ENCODE measurements at regions not wholly inside any gene's neighbourhood (a gene's known extent, or its start where the extent isn't known, plus 50 kb on each side); places are given as distances from the start of the nearest gene placed in this dataset.

DNA sequence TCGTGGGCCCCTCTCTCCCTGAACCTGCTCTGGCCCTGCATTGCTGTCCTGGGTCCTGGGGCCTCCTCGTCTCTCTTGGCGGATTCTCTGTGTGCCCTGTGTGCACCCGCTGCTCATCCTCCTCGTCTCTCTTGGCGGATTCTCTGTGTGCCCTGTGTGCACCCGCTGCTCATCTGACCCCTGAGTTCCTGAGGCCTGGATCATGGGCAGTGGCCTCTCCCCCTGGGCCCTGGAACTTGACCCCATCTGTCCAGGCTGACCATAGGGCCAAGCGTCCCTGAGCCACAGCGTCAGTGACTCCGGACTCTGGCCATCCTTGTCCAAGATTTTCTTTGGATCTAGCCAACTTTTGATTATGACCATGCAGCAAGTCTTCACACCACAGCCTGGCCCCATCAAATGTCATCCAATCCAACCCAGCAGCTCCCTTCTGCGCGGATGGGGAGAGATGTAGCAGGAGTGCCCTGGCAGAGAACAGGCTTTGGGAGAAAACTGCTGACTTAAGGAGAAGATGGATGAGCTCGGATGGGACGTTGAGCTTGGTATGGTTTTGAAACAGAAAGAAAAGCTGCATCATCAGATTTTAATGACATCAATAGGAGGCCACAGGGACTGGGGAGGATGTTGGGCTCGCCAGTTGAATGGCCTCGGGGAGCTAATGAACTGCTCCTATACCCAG is 455.1 kb upstream of the HS6ST1 start:
- no peak for DNase-seq

DNA sequence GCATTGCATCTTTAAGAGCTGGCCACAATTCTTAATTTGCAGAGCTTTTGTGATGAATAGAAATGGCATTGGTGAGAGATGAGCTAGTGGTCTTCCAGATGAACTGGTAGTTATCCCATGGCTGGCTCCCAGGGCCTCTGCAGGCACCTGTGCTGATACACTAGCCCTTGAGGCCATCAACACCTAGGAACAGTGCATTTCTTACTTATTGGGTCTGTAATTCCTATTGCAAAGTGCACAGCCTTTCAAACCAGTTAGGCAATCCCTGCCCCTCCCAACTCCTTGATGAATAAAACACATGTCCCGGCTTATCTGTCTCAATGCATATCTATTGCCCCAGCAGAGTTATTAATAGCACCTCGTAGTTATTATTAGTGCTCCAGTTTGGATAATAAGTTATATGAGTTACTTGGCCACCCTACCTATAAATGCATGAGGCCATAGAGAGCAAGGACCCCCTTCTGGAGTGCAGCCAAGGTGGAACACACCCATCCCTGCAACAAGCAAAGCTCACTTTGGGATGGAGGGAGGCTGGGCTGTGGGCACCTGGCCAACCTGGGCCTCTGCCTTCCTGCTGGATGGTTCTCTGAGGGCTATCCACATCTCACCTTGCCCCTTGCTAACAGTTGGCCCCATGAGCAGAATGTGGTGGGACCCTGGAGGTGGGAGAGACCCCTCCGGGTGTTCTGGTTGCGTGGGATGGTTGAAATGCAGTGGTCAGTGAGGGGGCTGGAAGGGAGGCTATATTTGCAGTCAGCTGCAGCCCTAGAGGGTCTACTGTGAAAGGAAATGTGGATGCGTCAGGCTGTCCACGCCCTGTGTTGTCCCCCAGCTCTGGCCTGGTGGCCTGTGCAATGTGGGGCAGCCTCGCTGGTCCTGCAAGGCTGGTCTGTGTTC is 455.9 kb upstream of the HS6ST1 start:
- DNase-seq: no peak

DNA sequence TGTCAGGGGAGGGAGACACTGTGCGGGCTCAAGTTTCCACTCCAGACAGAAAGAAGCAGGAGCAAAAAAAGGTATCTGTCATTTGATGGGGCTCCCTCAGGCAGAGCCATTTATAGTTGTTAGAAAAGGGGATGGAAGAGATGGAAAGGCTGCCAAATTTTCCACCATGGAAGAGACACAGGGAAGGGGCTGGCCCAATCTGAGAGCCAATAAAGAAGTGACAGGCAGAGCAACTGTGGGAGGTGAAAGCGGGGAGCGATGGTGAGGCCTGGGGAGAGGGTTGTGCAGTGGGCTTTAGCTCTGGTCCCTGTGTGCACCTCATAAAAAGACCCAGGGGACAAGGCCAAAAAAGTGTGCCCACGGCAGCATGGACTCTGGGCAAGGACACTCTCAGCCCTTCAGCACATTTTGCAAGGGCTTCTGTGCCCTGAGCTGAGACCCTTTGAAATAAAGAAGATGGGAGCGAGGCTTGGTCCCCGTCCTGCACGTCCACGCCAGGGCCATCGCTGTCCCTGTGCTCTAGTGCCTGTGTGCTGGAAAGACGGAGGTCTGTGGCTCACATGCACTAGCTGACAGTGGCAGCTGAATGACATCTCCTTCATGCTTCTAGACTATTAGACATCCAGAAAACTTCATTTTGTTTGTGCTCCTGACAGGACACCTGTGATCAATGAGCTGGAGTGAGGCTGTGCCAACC is 456.7 kb upstream of the HS6ST1 start:
- no peak for DNase-seq

DNA sequence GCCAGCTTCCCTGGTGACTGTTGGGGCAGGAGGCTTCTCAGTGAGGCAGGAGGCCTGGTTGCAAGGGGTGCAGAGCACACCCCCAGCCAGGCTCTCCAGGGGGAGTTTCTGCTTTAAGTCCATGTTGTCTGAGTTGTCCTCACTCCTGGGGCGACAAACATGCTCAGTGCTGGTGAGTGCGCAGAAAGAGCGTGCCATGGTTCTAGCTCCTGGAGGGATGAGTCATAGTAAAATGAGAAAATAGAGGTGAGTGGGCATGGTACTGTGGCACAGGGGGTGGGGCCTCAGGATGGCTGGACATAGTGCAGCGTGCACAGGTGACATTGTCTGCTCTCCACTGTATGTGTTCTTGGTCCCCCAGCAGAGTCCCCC is 457.2 kb upstream of the HS6ST1 start:
- DNase-seq: no peak

DNA sequence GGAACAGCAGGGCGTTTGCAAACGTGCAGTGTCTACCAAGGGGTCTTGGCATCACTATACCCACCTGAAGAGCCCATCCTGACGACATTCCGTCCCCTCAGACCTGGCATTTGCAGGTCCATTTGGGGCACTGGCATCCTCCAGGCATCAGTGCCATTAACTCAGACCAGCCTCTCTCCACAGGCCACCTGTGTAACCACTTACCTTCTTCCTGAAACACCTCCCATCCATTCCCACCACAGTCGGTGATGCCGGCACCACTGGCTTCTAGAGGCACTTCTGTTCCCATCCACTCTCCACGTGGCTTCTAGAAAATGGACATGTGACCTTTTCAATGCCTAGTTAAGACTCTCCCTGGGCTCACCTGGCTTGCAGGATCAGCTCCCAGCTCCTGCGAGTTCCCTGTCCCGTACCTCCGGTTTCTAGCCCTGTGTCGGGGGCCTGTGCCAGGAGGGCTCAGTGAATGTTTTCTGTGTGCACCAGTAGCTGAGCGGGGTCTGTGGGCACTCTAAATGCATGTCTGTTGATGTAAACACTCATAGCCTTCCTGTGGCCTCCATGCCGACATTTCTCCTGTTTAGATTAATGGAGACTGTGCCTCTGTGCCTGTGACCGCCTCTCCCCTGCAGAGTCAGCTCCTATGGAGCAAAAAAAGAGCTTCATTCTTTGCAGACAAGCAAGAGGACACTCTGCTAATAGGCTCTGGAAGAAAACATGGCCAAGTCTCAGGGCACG is 458.0 kb upstream of the HS6ST1 start:
- DNase-seq: no peak

DNA sequence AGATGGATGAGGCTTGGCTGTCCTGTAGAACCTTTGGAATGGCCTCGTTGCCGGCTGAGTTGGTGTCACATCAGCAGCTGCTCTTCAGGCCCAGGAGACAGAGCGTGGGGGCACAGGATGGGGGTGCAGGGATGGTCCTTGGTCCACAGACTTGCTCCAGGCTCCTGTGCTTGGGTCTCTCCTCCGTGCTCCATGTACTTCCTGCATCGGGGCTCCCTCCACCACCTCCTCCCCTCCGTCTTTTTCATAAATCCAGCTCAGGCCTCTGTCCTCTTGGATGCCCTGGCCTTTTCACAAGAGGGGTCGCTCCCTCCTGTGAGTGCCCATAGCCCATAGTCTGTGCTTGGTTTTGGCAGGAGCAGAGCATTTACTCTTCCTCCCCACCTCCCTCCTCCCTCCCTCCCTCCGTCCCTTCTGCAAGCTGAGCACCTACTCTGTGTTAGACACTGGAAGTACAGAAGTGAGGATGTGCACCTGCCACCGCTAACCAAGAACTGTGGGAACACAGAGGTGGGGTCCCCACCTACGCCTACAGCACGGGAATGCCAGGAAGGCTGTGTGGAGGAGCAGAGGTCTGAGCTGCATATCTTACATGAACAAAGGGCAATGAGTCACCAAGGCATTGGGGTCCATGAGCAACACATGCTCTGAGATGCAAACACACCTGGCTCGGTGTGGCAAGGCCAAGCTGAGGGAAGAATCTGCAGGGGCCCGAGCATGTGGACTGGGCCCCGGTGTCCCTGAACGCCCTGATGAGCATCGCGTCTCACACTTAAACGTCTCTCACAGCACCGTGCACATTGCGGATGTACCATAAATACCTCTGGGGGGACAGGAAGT is 458.7 kb upstream of the HS6ST1 start:
- DNase-seq: no peak

DNA sequence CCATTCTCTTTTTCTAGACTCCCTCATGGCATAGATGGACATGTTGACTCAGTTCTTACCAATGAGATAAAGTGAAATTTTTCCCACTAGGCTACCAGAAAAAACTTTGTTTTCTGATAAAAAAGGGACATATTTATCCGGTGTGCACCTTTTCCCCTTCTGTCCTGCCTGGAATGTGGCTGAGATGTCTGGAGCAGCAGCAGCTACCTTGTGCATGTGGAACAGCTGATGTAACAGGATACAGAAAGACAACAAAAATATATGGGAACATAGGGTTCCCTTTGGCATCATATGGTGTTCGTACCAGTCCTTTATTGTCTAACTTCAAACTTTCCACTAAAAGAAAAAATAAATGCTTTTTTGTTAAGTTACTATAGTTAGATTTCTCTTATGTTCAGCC is 460.2 kb upstream of the HS6ST1 start:
- DNase-seq: no peak

DNA sequence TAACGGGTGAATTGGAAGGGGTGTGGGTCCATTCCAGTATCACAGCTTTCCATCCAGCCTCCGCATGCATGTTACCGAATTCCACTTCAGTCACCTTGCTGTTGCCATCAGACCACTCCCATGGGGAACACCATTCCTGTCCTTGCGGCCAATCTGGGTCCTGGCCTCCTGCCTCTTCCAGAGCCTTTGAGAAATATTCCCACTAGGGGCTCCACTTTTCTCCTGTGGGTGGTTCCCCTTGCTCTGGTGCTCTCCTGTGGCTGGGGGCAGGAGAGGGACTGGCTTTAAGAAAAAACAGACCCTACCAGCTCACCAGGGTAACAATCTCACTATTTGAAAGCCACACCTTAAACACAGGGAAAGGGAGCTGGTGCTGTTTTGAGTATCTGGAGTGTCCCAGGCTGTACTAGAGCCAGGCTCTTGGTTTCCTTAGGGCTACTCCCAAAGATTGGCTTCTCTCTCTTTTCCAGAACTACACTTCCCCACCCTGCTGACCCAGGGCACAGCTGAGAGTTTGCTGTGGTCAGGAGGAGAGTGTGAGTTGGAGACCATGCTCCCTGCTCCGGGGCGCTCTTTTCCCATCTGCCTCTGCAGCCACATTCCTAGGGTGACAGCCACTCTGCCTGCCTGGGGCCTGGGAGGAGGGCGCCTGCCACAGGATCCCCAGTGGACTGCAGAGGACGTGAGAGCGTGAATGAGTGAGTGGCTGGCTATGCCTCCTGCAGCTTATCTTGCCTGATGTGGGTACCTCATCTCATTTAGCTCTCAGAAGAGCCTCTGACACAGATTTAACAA is 460.8 kb upstream of the HS6ST1 start:
- no peak for DNase-seq

DNA sequence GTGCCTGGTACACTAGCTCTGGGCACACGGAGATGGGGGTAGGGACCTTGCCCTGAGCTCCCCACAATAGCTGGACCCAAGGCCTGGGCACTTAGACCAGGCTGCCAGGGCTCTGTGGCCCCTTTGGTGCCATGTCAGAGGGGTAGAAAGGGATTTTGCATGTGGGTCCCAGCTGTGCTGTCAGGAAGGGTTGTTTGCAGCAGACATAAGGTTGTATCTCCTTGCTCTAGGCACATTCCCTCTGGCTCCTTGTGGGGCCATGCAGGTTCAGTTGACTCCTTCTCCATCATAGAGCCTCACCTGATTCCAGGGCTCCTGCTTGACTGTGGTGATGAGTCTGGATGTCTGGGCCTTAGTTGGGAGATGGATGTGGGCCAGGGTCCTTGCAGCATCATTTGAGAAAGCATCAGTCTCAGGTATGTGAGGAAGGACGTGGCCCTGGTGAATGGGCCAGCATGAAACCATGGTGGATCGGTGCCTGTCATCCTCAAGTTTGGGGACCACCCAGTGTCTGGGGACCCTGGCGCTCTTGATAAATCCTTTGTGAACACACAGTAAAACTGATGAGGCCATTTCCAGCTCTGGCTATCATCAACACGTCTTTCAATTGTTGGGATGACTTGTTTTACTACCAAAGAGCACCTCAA is 461.9 kb upstream of the HS6ST1 start:
- DNase-seq: no peak

DNA sequence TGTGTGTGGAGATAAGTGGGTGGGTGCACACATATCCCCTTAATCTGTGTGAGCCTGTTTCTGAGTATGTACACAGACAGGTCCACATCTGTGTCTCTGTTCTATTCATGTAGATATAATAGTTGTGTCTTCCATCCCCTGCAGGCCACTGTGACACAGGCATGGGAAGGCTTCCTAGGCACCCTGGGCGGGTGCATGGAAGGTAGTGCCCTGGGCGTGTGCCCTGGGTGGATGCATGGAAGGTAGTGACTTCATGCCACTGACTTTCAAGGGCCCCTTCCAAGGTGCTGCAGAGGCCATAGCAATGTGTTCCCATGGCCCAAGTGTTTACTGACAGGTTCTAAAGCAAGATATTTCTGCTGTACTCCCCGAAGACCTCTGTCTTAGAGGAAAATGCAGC is 462.5 kb upstream of the HS6ST1 start:
- no peak for DNase-seq

DNA sequence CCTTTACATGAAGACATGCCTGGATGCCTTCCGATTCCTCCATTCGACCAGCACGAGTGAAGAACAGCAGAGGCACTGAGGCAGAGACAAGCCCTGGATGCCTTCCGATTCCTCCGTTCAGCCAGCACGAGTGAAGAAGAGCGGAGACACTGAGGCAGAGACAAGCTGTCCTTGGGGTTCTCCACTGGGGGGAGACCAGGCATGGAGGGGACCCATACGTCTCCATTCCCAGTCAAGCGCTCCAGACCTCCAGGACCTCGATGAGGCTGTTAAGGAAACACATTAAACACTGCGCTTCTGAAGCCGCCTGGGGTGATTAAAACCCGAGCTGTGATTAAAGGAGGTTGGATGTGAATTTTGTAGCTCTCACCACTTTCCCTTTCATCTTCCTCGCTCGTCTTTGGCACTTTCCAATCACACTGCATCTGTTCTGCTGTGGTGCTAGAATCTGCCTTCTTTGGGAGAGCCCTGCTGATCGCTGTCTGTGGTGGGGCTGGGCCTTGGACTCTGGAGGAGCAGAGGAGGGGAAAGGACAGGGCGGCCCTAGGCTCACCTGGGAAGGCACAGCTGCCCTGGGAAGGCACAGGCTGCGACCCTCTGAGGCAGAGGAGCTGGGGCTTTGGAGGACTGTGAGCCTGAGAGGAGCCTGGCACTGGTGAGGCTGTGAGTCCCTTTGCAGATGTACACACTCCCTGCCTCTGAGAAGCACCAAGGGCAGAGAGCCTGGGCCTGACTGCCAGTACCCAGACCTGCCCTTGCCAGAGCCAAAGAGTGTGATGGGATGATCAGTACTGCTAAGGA is 463.1 kb upstream of the HS6ST1 start:
- no peak for DNase-seq

DNA sequence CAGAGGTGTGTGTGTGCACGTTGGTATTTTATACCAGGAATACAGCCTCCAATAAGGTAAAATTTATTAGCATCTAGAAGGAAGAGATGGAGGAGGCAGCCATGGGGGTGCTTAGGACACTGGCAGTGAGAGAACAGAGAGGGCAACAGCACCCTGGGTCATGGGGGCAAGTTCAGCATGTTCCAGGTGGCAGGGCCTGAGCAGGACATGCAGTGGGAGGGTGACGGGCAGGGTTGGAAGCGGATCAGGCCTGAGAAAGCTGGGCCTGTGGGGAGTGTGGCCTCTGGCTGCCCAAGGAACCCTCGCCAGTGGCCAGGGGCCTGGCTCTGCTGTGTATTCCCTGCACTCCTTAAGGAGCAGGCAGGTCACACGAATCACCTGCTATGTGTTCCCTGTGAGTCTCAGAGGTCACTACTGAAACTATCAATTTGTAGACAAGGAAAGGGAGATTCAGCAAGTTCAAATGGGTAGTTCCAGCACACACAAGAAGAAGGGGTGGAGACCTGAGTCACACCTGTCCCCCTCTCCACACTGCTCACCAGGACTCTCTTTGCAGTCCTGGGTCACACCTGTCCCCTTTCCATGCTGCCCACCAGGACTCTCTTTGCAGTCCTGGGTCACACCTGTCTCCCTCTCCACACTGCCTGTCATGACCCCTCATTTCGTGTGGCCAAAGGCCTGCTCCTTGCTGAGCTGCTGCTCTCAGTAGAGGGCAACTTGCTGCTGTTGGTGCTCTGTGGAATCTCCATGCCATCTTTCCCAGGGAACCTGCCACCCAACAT is 463.9 kb upstream of the HS6ST1 start:
- no peak for DNase-seq

DNA sequence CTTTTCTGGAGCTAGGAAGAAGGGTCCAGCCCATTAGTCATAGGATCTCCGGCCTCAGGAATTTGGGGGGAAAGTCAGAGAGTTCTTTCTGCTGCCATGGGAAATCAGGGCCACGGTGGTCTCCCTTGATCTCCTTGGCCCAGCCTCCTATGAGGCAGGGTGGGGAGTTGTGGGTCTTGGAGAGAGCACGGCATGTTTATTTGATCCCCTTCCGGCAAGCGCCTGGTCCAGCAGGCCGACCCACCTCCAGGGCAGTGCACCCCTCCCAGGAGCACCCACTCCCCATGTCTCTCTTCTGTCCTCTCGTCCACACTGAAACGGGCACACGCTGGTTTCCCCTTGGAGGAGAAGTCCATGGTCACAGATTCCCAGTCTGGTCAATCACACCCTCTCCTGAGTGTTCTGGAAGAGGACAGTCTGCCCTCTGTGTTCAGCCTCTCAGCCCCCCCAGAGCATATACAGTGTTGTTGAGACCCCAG is 464.6 kb upstream of the HS6ST1 start:
- DNase-seq: no peak

DNA sequence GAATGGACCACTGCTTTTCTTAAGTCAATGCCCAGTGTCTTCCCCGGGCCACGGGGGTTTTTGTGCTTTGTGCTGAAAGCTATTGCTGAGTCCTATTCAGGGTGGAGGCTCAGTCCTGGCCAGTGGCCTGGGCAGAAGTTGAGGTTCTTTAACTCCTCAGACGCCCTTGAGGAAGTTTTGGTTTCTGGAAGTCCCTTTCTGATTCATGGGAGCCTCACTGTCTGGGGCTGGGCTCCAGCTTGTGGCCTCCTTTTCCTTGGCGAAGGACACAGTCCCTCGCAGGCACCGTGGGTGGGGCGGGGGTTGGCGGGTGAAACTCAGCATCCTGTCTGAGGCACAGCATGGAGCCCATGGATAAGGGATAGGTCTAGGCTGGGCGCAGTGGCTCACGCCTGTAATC is 465.2 kb upstream of the HS6ST1 start:
- no peak for DNase-seq

DNA sequence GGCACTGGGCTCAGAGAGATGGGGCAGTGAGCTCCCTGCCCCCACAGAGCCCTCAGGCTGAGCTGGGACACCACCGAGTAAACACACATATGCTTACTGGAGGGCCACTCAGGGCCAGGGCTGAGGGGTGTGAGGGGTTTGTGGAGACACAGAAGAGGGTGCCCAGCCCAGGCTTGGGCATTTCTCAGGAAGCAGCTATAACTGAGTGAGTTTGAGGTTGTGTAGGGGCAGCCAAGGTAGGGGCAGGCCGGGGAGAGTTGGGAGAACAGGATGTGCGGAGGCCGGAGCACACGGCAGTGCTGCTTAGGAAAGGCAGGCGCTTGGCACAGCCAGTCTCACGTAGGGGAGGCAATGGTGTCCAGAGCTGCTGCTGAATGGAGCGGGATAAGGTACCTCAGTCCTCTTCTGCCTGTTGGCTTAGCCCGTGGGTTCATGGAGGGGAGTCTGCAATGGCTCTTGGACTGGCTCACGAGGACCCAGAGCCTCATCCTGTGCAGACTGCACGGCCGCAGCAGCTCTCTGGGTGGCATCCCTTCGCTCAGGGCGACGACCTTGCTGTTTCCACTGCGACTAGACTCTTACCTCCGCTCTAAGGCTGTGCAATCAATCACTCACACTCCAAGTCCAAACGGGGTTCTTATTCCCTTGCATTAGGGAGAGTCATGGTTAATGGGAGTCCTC is 466.1 kb upstream of the HS6ST1 start:
- DNase-seq: no peak

DNA sequence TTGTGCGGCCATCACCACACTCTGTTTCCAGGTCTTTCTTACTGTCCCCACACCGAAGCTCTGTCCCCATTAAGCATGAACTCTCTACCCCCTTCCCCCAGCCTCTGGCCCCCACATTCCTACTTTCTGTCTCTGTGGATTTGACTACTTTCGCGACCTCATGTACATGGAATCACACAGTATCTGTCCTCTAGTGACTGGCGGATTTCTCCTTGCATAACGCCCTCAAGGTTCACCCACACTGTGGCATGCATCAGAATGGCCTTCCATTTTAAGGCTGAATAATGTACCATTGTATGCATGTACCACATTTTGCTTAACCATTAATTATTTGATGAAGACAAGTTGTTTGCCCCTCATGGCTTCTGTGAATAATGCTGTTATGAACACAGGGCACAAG is 467.6 kb upstream of the HS6ST1 start:
- no peak for DNase-seq

DNA sequence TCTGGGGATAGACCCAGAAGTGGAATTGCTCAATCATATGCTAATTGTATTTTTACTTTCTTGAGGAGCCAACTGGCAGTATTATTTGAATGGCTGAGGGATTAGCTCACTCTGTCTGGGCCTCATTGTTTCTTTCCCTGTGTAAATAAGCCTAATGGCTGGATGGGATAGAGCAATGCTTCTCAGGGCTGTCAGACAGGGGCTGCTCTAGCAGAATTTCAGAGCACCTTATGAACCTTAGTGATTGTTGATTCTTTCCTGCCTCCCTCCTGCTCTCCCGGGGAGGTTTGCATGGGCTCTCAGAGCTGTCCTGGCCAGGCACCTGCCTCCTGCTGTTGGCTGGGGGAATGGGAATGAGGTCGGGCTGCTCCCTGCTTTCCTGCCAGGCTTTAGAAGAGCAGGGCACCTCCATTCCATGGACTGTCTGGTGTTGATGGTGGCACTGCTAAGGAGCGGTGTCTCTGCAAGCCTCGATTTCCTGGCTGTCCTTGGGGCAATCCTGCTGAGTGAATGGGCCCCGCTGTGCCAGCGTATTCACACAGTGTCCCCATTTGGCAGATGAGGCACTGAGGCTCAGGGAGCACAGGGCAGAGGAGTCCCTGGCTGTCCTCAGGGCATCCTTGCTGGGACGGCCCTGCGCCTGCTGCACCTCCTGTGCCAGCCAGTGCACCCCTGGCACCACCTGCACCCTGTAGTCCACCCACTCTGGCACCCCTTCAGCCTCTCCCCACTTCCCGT is 468.2 kb upstream of the HS6ST1 start:
- no peak for DNase-seq

DNA sequence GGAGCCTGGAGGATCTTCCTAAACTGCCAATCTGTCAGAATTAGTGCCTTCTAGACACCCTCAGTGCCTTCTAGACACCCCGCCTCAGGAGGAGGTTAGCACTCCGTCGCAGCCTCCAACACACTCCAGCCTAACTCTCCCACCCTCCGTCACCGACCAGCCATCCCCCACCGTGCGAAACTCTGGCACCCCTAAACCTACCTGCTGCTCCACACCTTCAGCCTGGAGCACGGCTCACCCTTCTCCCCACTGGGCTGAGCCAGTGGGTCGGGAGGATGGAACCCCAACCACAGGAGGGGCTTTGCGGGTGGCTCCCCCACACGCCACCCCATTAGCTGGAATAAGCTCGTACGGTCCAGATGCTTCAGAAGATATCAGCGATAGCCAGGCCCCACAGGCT is 468.9 kb upstream of the HS6ST1 start:
- no peak for DNase-seq

All from CD4-positive, alpha-beta T cell treated with Interleukin-15 for 1 hour (primary cell).